Ishikawa (cell line): ENCODE measurements at regions not wholly inside any gene's neighbourhood (a gene's known extent, or its start where the extent isn't known, plus 50 kb on each side); places are given as distances from the start of the nearest gene placed in this dataset.

Experiments
- EGR1 ChIP-seq: IDR thresholded peaks from 2 replicates; pipeline ENCODE4 v1.6.1; 2012
- EP300 ChIP-seq: IDR thresholded peaks from 2 replicates; pipeline ENCODE4 v1.6.1; 2012; ENCODE audit warnings: borderline replicate concordance
- NFIC ChIP-seq: IDR thresholded peaks from 2 replicates; pipeline ENCODE4 v1.6.1; 2012
- RAD21 ChIP-seq: IDR thresholded peaks from 2 replicates; pipeline ENCODE4 v1.6.1; 2012; ENCODE audit warnings: low read depth
- REST ChIP-seq: IDR thresholded peaks from 2 replicates; pipeline ENCODE4 v1.6.1; 2012; ENCODE audit warnings: low read depth, mild to moderate bottlenecking
- TAF1 ChIP-seq: IDR thresholded peaks from 2 replicates; pipeline ENCODE4 v1.6.1; 2012; ENCODE audit warnings: low read depth, mild to moderate bottlenecking
- TCF12 ChIP-seq: IDR thresholded peaks from 2 replicates; pipeline ENCODE4 v1.6.1; 2012; ENCODE audit warnings: low read depth
- YY1 ChIP-seq: IDR thresholded peaks from 2 replicates; pipeline ENCODE4 v1.6.1; 2012; ENCODE audit warnings: low read depth

GRCh38 chr7:68958571-68958970, 639.7 kb upstream of the AUTS2 start:
- TF ChIP-seq RAD21: no peak
- TF ChIP-seq EP300: no peak
- TF ChIP-seq EGR1: no peak
- no peak for TF ChIP-seq REST
- no peak for TF ChIP-seq TAF1
- no peak for TF ChIP-seq TCF12
- TF ChIP-seq YY1: no peak
- no peak for TF ChIP-seq NFIC
